ENCODE measurements at regions not wholly inside any gene's neighbourhood (a gene's known extent, or its start where the extent isn't known, plus 50 kb on each side); places are given as distances from the start of the nearest gene placed in this dataset.

DNA sequence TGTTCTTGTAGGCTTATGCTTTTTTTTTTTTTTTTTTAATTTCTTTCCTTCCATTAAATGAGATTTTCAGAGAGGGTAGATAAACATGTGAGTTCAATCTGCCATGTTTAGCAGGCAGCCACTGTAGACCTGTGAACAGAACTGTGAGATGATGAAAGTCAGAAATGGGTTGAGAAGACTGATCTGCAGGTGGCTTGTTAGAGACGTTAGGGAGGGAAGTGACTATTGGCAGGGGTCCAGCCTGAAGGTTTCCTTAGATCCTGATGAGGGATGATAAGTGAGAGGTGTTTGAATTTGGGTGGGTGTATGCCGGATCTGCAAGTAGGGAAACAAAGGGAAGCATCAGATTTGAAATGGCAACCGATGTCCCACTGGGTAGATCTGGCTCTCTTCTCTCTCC lies 157.8 kb downstream of the HS3ST3B1 start:
- Histone ChIP-seq H3K27ac (ENCODE audit: low read depth in 1 of 2, low read length in 2 of 2) (no peak overlapping the region), H3K36me3 (replicated peaks in 1 of 2; ENCODE audit: control insufficient read depth in 1 of 2, insufficient read depth in 2 of 2, low read length in 2 of 2) (no peaks in the 10 kb centered on the region), H3K9ac (ENCODE audit: insufficient read depth, low read length, poor library complexity, severe bottlenecking) (no peak overlapping the region), H3K27me3 (ENCODE audit: control insufficient read depth in 2 of 2, insufficient read depth in 2 of 2, low read length in 2 of 2) (no peaks in the 10 kb centered on the region), H2AFZ (ENCODE audit: insufficient read depth, low read depth, low read length, poor library complexity, severe bottlenecking) (no peak overlapping the region), H3K4me3 (replicated peaks in 1 of 3; ENCODE audit: low read depth in 2 of 3, low read length in 3 of 3) (no peak overlapping the region), H4K20me1 (ENCODE audit: insufficient read depth, low read length) (no peaks in the 10 kb centered on the region), H3K4me2 (replicated peaks; ENCODE audit: extremely low read depth, low read length, poor library complexity, severe bottlenecking) (no peak overlapping the region), H3K4me1 (ENCODE audit: control insufficient read depth in 1 of 2, insufficient read depth in 2 of 2, low read length in 2 of 2) (no peaks in the 10 kb centered on the region), H3K79me2 (ENCODE audit: insufficient read depth, low read length) (no peaks in the 10 kb centered on the region), H3K9me3 (replicated peaks in 1 of 2; ENCODE audit: control insufficient read depth in 1 of 2, insufficient read depth in 1 of 2, low read length in 2 of 2) (peaks cover 0 to 12% of the 10 kb centered on the region in 2 donors)
- H3K27me3 Mint-ChIP-seq (ENCODE audit: low read depth in 3 of 3): peaks cover 0 to 1% (median 0%) of the 10 kb centered on the region in 3 donors
- peaks cover 1 to 15% (median 12%) of the 10 kb centered on the region in 7 donors for H3K9me3 Mint-ChIP-seq
- H3K4me3 Mint-ChIP-seq: no peak overlapping the region
- peaks cover 4% of the 10 kb centered on the region for H3K4me1 Mint-ChIP-seq
- intact Hi-C loops (cut with micrococcal nuclease): no loop called here
- DNase-seq: no peak
- H3K36me3 Mint-ChIP-seq: no peaks in the 10 kb centered on the region
- WGBS (ENCODE audit: insufficient coverage): 0% methylated on average over 2 of the region's 3 CpGs
- TF ChIP-seq, protein P1, sequence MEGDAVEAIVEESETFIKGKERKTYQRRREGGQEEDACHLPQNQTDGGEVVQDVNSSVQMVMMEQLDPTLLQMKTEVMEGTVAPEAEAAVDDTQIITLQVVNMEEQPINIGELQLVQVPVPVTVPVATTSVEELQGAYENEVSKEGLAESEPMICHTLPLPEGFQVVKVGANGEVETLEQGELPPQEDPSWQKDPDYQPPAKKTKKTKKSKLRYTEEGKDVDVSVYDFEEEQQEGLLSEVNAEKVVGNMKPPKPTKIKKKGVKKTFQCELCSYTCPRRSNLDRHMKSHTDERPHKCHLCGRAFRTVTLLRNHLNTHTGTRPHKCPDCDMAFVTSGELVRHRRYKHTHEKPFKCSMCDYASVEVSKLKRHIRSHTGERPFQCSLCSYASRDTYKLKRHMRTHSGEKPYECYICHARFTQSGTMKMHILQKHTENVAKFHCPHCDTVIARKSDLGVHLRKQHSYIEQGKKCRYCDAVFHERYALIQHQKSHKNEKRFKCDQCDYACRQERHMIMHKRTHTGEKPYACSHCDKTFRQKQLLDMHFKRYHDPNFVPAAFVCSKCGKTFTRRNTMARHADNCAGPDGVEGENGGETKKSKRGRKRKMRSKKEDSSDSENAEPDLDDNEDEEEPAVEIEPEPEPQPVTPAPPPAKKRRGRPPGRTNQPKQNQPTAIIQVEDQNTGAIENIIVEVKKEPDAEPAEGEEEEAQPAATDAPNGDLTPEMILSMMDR (IDR thresholded peaks at IDR 0.05): no peak
- H3K27ac Mint-ChIP-seq: no peak overlapping the region

- Mint-ChIP-seq H3K4me3 (no peak overlapping the region), H3K27ac (no peak overlapping the region)
- TF ChIP-seq, protein P1 (IDR thresholded peaks at IDR 0.05): no peak
These were observed 153.9 kb downstream of the HS3ST3B1 start for GRCh38 chr17:14454746-14455145.

More at GRCh38 chr17:14454746-14455145, 153.9 kb downstream of the HS3ST3B1 start:
- H3K4me3 ChIP-seq (replicated peaks in 1 of 3; ENCODE audit: low read depth in 2 of 3, low read length in 3 of 3): no peak overlapping the region
- H3K4me1 Mint-ChIP-seq: peaks cover 4% of the 10 kb centered on the region
- H3K4me2 ChIP-seq (replicated peaks; ENCODE audit: extremely low read depth, low read length, poor library complexity, severe bottlenecking): no peak overlapping the region
- H4K20me1 ChIP-seq (ENCODE audit: insufficient read depth, low read length): no peaks in the 10 kb centered on the region
- intact Hi-C loops (cut with micrococcal nuclease): no loop called here
- no peak overlapping the region for H2AFZ ChIP-seq (ENCODE audit: insufficient read depth, low read depth, low read length, poor library complexity, severe bottlenecking)
- peaks cover 0 to 15% (median 5%) of the 10 kb centered on the region in 7 donors for H3K9me3 Mint-ChIP-seq
- H3K36me3 Mint-ChIP-seq: no peaks in the 10 kb centered on the region
- H3K27me3 Mint-ChIP-seq (ENCODE audit: low read depth in 3 of 3): peaks cover 0 to 1% (median 0%) of the 10 kb centered on the region in 3 donors
- H3K9me3 ChIP-seq (replicated peaks in 1 of 2; ENCODE audit: control insufficient read depth in 1 of 2, insufficient read depth in 1 of 2, low read length in 2 of 2): peaks cover 0 to 9% of the 10 kb centered on the region in 2 donors
- no peaks in the 10 kb centered on the region for H3K36me3 ChIP-seq (replicated peaks in 1 of 2; ENCODE audit: control insufficient read depth in 1 of 2, insufficient read depth in 2 of 2, low read length in 2 of 2)
- H3K27me3 ChIP-seq (ENCODE audit: control insufficient read depth in 2 of 2, insufficient read depth in 2 of 2, low read length in 2 of 2): no peaks in the 10 kb centered on the region
- no peak overlapping the region for H3K9ac ChIP-seq (ENCODE audit: insufficient read depth, low read length, poor library complexity, severe bottlenecking)
- H3K79me2 ChIP-seq (ENCODE audit: insufficient read depth, low read length): no peaks in the 10 kb centered on the region
- H3K4me1 ChIP-seq (ENCODE audit: control insufficient read depth in 1 of 2, insufficient read depth in 2 of 2, low read length in 2 of 2): no peaks in the 10 kb centered on the region
- 13% methylated on average over 4 of the region's 4 CpGs for WGBS (ENCODE audit: insufficient coverage)
- DNase-seq: peak in 1 of 3 donors; percentile 40
- no peak overlapping the region for H3K27ac ChIP-seq (ENCODE audit: low read depth in 1 of 2, low read length in 2 of 2)
